Colonic mucosa (tissue), 4 donors: ENCODE measurements at regions not wholly inside any gene's neighbourhood (a gene's known extent, or its start where the extent isn't known, plus 50 kb on each side); places are given as distances from the start of the nearest gene placed in this dataset.

Experiments
- DNase-seq: peaks from one replicate; pipeline ENCODE4 v3.0.0-alpha.2; 2020
- H3K27ac ChIP-seq: fragments of 200-600 bp; one replicate; pipeline ENCODE4 v1.8.0; 2021
- H3K27me3 ChIP-seq: fragments of 200-600 bp; one replicate; pipeline ENCODE4 v1.8.0; 2021
- H3K36me3 ChIP-seq: fragments of 200-600 bp; one replicate; pipeline ENCODE4 v1.8.0; 2021
- H3K4me1 ChIP-seq: fragments of 200-600 bp; one replicate; pipeline ENCODE4 v1.8.0; 2021; ENCODE audit warnings: mild to moderate bottlenecking
- H3K4me3 ChIP-seq: fragments of 200-600 bp; one replicate; pipeline ENCODE4 v1.8.0; 2021
- H3K9ac ChIP-seq, 2 donors: one replicate each; pipeline ENCODE4 v1.7.0; 2013; ENCODE audit warnings: control low read depth in 2 of 2, low read depth in 2 of 2, low read length in 2 of 2
- H3K9me3 ChIP-seq: fragments of 200-600 bp; one replicate; pipeline ENCODE4 v1.8.0; 2021
- intact Hi-C: fragments of 100-400 bp; cut with DNase I; formaldehyde crosslinking; loops from one replicate; pipeline ENCODE4 v1.14.1; 2022
- TF ChIP-seq, protein P1 (sequence below): fragments of 200-600 bp; IDR thresholded peaks from one replicate; pipeline ENCODE4 v1.8.0; 2022; ENCODE audit warnings: antibody characterized with exemption, mild to moderate bottlenecking
- donor health status: healthy.
- donor health status: DM: no; HTN: no; CAD: no.
- donor health status: DM: no; HTN: no; CAD: no.

DNA sequence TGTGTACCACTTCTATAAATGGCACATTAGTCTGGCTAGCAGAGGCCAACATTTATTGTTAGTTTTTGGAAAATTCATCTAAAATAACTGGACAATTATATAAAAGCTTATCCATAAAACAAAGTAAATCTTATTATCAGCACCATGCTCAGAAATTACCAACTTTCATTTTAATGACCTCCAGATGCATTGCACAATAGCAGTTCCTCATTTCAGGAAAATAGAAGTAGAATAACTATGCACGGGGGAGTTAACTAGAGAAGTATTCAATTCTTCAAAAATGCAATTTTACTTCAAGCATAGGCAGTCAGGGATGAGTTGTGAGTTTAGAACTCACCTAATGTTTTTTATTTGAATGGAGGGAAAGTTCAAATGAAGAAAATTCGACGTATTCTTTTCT is 1023.5 kb downstream of the PCDH17 start:
- Histone ChIP-seq H3K9ac (no peak overlapping the region), H3K27ac (no peak overlapping the region), H3K4me3 (no peak overlapping the region), H3K27me3 (no peaks in the 10 kb centered on the region), H3K4me1 (no peaks in the 10 kb centered on the region), H3K36me3 (no peaks in the 10 kb centered on the region), H3K9me3 (no peaks in the 10 kb centered on the region)
- DNase-seq, result no peak
- TF ChIP-seq, protein P1, sequence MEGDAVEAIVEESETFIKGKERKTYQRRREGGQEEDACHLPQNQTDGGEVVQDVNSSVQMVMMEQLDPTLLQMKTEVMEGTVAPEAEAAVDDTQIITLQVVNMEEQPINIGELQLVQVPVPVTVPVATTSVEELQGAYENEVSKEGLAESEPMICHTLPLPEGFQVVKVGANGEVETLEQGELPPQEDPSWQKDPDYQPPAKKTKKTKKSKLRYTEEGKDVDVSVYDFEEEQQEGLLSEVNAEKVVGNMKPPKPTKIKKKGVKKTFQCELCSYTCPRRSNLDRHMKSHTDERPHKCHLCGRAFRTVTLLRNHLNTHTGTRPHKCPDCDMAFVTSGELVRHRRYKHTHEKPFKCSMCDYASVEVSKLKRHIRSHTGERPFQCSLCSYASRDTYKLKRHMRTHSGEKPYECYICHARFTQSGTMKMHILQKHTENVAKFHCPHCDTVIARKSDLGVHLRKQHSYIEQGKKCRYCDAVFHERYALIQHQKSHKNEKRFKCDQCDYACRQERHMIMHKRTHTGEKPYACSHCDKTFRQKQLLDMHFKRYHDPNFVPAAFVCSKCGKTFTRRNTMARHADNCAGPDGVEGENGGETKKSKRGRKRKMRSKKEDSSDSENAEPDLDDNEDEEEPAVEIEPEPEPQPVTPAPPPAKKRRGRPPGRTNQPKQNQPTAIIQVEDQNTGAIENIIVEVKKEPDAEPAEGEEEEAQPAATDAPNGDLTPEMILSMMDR, result no peak
- intact Hi-C loops, result no loop called here

DNA sequence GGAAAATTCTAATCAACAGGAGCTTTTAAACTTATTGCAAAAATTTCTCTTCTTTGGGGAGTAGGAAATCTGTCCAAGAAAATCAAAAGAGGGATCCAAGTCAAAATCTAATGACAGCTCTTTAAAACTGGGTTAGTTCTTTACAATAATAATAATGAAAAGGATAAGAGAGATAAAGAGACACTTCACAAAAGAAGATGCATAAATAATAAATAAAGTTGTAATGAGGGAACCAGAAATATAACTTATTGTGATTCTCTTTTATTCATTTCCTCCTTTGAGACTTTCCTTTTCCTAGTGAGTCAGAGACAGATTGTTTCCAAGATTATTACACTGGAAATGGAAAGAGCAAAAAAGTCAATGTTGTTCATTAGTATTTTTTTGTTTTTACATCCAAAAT is 1029.3 kb downstream of the PCDH17 start:
- H3K4me1 ChIP-seq, result no peaks in the 10 kb centered on the region
- H3K9me3 ChIP-seq, result no peaks in the 10 kb centered on the region
- H3K27me3 ChIP-seq, result no peaks in the 10 kb centered on the region
- no peak for DNase-seq
- no peaks in the 10 kb centered on the region for H3K36me3 ChIP-seq
- H3K27ac ChIP-seq, result no peak overlapping the region
- H3K4me3 ChIP-seq, result no peak overlapping the region
- intact Hi-C loops, result no loop called here
- TF ChIP-seq, protein P1, result no peak
- H3K9ac ChIP-seq, result no peak overlapping the region

DNA sequence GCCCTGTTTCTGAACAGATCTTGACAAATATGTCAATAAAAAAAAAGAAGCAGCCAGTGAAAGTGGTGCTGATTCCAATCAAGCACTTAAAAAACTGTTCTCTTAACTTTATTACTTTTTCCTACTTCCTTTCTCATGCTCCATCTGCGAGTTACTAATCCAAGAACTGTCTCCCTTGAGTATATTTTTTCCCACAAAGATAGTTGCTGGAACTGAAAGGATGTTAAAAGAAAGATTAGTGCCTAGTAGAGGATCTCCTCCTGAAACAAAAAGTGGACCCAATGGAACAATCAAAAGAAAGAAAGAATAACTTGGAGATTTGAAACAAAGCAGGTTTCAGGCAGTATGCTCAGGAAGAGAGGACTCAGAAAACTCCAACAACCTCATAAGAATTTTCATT is 1034.8 kb downstream of the PCDH17 start:
- Histone ChIP-seq H3K9ac (no peak overlapping the region), H3K36me3 (no peaks in the 10 kb centered on the region), H3K27ac (no peak overlapping the region), H3K27me3 (no peaks in the 10 kb centered on the region), H3K4me3 (no peak overlapping the region), H3K9me3 (no peaks in the 10 kb centered on the region), H3K4me1 (no peaks in the 10 kb centered on the region)
- TF ChIP-seq, protein P1, result no peak
- intact Hi-C loops, result no loop called here
- no peak for DNase-seq

DNA sequence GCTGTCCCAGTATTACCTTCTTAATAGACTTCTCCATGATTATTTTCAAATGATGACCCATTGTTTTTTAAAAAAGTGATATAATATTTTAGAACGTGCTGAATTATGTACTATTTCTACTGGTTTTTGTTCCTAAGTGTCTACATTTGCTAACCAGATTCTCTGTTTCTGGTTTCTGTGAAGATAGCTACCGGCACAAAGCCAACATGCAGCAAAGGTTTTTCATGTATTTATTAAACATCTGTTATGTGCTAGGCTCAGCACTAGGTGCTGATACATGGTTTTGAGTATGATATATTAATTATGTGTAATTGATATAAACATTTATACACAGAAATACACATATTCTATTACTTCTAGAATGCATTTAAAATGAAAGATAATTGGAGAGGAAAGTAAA is 1035.6 kb downstream of the PCDH17 start:
- DNase-seq, result no peak
- Histone ChIP-seq H3K4me3 (no peak overlapping the region), H3K27ac (no peak overlapping the region), H3K9ac (no peak overlapping the region), H3K27me3 (no peaks in the 10 kb centered on the region), H3K4me1 (no peaks in the 10 kb centered on the region), H3K36me3 (no peaks in the 10 kb centered on the region), H3K9me3 (no peaks in the 10 kb centered on the region)
- TF ChIP-seq, protein P1, result no peak
- intact Hi-C loops, result no loop called here

DNA sequence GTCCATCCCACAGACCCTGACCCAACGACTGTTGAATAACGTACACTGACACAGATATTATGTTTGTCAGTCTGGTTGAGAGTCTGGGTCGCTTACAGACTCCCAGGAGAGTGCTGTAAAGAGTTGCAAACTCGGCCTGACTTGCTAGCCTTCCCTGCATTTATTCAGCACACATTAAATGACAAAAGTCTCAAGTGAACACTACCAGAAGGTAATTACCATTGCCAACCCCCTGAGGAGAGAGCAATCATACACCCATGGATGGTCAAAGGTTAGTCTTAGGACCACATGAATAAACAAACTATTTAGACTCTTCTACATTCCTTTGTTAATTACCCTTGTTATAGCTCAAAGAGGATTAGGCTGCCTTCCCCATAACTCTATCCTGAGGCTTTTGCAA is 1048.6 kb downstream of the PCDH17 start:
- no peak overlapping the region for H3K4me3 ChIP-seq
- intact Hi-C loops, result no loop called here

More for the DNA sequence above, 1048.6 kb downstream of the PCDH17 start:
- no peak for DNase-seq
- Histone ChIP-seq H3K36me3 (no peaks in the 10 kb centered on the region), H3K4me1 (no peaks in the 10 kb centered on the region), H3K9ac (no peak overlapping the region), H3K27ac (no peak overlapping the region), H3K27me3 (no peaks in the 10 kb centered on the region), H3K9me3 (no peaks in the 10 kb centered on the region)
- TF ChIP-seq, protein P1, result no peak
